Nephron progenitor cell (in vitro differentiated cells): ENCODE measurements at regions not wholly inside any gene's neighbourhood (a gene's known extent, or its start where the extent isn't known, plus 50 kb on each side); places are given as distances from the start of the nearest gene placed in this dataset.

ENCODE experiments used
- DNase-seq: peaks from one replicate; pipeline ENCODE4 v3.0.0; 2021
- H3K27ac Mint-ChIP-seq: 2 replicates; pipeline ENCODE4 v1.8.0; 2021; ENCODE audit warnings: mild to moderate bottlenecking, moderate library complexity, mixed read lengths
- H3K27me3 Mint-ChIP-seq: 2 replicates; pipeline ENCODE4 v1.8.0; 2021; ENCODE audit warnings: mild to moderate bottlenecking, low read depth, mixed read lengths; ENCODE audit not compliant: poor library complexity
- H3K36me3 Mint-ChIP-seq: 2 replicates; pipeline ENCODE4 v1.8.0; 2021; ENCODE audit warnings: low read depth, mixed read lengths
- H3K4me1 Mint-ChIP-seq: 2 replicates; pipeline ENCODE4 v1.8.0; 2021; ENCODE audit warnings: mixed read lengths
- H3K4me3 Mint-ChIP-seq: 2 replicates; pipeline ENCODE4 v1.8.0; 2021; ENCODE audit warnings: mild to moderate bottlenecking, moderate library complexity, mixed read lengths
- H3K9me3 Mint-ChIP-seq: 2 replicates; pipeline ENCODE4 v1.8.0; 2021; ENCODE audit warnings: mild to moderate bottlenecking, moderate library complexity, mixed read lengths
- TF ChIP-seq, protein P1 (sequence below): fragments of 200-600 bp; sonication (generic); IDR thresholded peaks from 2 replicates; pipeline ENCODE4 v1.5.0; 2021; ENCODE audit warnings: antibody characterized with exemption

- H3K9me3 Mint-ChIP-seq = no peaks in the 10 kb centered on the region
- no peaks in the 10 kb centered on the region for H3K4me1 Mint-ChIP-seq
- H3K27me3 Mint-ChIP-seq = peaks cover 3% of the 10 kb centered on the region
- no peaks in the 10 kb centered on the region for H3K36me3 Mint-ChIP-seq
- H3K27ac Mint-ChIP-seq = no peak overlapping the region
- TF ChIP-seq, protein P1, sequence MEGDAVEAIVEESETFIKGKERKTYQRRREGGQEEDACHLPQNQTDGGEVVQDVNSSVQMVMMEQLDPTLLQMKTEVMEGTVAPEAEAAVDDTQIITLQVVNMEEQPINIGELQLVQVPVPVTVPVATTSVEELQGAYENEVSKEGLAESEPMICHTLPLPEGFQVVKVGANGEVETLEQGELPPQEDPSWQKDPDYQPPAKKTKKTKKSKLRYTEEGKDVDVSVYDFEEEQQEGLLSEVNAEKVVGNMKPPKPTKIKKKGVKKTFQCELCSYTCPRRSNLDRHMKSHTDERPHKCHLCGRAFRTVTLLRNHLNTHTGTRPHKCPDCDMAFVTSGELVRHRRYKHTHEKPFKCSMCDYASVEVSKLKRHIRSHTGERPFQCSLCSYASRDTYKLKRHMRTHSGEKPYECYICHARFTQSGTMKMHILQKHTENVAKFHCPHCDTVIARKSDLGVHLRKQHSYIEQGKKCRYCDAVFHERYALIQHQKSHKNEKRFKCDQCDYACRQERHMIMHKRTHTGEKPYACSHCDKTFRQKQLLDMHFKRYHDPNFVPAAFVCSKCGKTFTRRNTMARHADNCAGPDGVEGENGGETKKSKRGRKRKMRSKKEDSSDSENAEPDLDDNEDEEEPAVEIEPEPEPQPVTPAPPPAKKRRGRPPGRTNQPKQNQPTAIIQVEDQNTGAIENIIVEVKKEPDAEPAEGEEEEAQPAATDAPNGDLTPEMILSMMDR = no peak
- DNase-seq = no peak
- H3K4me3 Mint-ChIP-seq = no peak overlapping the region
Observed at GRCh38 chr7:118771672-118772071, 547.2 kb downstream of the ANKRD7 start.

DNA sequence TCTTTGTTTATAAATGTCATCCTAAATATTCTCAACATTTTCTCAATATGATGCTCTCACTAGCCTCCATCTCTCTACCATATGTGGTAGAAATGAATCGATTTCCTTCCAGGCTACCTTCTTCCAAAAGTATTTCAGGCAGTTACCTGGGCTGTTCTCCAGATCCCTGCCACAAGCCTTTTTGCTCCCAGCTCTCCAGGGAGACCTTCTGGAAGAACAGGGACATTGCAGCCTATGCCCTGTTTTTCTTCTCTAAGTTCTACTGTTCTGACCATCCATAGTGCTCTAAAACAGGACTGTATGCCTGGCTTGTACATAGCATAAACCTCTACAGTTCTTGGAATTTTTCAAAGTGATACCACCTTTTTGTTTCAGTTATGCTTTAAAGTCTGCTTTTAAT is 552.8 kb downstream of the ANKRD7 start:
- DNase-seq = no peak
- TF ChIP-seq, protein P1 = no peak
- H3K27ac Mint-ChIP-seq = no peak overlapping the region
- H3K4me1 Mint-ChIP-seq = no peaks in the 10 kb centered on the region
- no peaks in the 10 kb centered on the region for H3K36me3 Mint-ChIP-seq
- H3K4me3 Mint-ChIP-seq = no peak overlapping the region
- H3K9me3 Mint-ChIP-seq = no peaks in the 10 kb centered on the region
- H3K27me3 Mint-ChIP-seq = no peaks in the 10 kb centered on the region

DNA sequence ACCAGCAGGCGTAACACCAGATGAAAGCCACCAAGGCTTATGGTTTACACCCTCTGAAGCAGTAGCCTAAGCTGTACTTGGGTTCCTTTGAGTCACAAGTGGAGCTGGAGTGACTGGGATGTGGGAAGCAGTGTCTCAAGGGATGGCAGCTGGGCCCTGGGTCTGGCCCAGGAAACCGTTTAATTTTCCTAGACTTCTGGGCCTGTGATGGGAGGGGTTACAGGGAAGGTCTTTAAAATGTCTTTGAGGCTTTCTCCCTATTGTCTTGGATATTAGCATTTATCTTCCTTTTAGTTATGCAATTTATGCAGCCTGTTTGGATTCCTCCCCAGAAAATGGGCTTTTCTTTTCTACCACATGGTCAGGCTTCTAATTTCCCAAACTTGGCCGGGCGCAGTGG is 568.2 kb downstream of the ANKRD7 start:
- TF ChIP-seq, protein P1 = no peak
- Mint-ChIP-seq H3K4me3 (no peak overlapping the region), H3K27ac (no peak overlapping the region), H3K27me3 (no peaks in the 10 kb centered on the region), H3K9me3 (no peaks in the 10 kb centered on the region), H3K4me1 (no peaks in the 10 kb centered on the region), H3K36me3 (no peaks in the 10 kb centered on the region)
- no peak for DNase-seq

- Mint-ChIP-seq H3K27me3 (no peaks in the 10 kb centered on the region), H3K27ac (no peak overlapping the region), H3K4me3 (no peak overlapping the region), H3K4me1 (no peaks in the 10 kb centered on the region), H3K36me3 (no peaks in the 10 kb centered on the region), H3K9me3 (no peaks in the 10 kb centered on the region)
- TF ChIP-seq, protein P1 = no peak
- DNase-seq = no peak
Observed at GRCh38 chr7:118793582-118793981, 569.1 kb downstream of the ANKRD7 start.

DNA sequence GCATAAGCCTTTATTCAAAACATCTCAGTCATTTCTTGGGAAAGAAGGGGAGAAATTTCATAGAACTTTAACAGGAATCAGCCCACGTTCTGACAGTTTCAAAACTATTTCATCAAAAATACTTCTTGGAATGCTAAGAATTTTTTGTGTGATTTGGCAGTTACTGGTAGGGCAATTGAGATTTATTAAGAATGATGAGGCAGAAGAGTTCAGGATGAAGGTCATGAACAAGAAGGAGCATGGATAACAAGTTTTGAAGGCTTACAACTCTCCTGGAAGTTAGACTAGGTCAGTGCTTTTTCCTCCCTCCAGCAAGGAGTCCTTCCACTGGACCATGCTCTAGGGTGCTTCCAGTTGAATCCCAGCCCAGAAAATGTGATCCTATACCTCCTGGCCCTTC is 569.9 kb downstream of the ANKRD7 start:
- Mint-ChIP-seq H3K4me1 (no peaks in the 10 kb centered on the region), H3K27me3 (no peaks in the 10 kb centered on the region), H3K36me3 (no peaks in the 10 kb centered on the region), H3K4me3 (no peak overlapping the region), H3K9me3 (no peaks in the 10 kb centered on the region), H3K27ac (no peak overlapping the region)
- TF ChIP-seq, protein P1 = no peak
- no peak for DNase-seq

- TF ChIP-seq, protein P1 = no peak
- Mint-ChIP-seq H3K9me3 (no peaks in the 10 kb centered on the region), H3K27ac (no peak overlapping the region), H3K4me1 (no peaks in the 10 kb centered on the region), H3K36me3 (no peaks in the 10 kb centered on the region), H3K4me3 (no peak overlapping the region), H3K27me3 (no peaks in the 10 kb centered on the region)
- DNase-seq = no peak
Observed at GRCh38 chr7:118801366-118801765, 576.9 kb downstream of the ANKRD7 start.
